ENCODE measurements at regions not wholly inside any gene's neighbourhood (a gene's known extent, or its start where the extent isn't known, plus 50 kb on each side); places are given as distances from the start of the nearest gene placed in this dataset.

DNA sequence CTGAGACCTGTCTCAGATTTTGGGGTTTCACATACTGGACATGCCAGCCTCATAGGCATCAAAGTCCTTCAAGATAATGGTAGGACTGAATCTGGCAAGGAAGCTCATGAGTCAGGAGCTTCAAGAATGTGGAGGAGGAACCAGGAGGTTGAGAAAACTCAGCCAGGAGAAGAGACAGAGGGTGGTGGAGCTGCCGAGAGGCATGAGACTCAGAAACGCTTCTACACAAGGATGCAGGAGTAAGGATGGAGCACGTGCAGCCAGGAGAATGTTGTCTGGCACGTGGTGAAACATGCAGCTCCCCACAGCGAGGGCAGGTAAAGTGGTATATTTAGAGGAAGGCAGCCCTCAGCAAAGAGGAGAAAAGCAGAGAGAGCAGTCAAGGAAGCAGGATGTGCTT, 148.7 kb upstream of the ISX start:
- TF ChIP-seq, protein P1, sequence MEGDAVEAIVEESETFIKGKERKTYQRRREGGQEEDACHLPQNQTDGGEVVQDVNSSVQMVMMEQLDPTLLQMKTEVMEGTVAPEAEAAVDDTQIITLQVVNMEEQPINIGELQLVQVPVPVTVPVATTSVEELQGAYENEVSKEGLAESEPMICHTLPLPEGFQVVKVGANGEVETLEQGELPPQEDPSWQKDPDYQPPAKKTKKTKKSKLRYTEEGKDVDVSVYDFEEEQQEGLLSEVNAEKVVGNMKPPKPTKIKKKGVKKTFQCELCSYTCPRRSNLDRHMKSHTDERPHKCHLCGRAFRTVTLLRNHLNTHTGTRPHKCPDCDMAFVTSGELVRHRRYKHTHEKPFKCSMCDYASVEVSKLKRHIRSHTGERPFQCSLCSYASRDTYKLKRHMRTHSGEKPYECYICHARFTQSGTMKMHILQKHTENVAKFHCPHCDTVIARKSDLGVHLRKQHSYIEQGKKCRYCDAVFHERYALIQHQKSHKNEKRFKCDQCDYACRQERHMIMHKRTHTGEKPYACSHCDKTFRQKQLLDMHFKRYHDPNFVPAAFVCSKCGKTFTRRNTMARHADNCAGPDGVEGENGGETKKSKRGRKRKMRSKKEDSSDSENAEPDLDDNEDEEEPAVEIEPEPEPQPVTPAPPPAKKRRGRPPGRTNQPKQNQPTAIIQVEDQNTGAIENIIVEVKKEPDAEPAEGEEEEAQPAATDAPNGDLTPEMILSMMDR (IDR thresholded peaks at IDR 0.05; ENCODE audit: insufficient read depth, low read length, poor library complexity, severe bottlenecking): no peak
- no peak for TF ChIP-seq EZH2phosphoT487 (conservative IDR thresholded peaks at IDR 0.05; ENCODE audit: low read length)

Measured in SU-DHL-6 (cell line).